GM19328 (cell line): ENCODE measurements at regions not wholly inside any gene's neighbourhood (a gene's known extent, or its start where the extent isn't known, plus 50 kb on each side); places are given as distances from the start of the nearest gene placed in this dataset.
"Not testable (repeated sequence)": the region's sequence is repeated elsewhere in the genome, so short reads cannot be mapped to it uniquely, and the experiment has no call there.

Experiments
- ATAC-seq: cut with Tn5 transposase; IDR thresholded peaks from one replicate; pipeline ENCODE4 v1.9.1; 2021; ENCODE audit warnings: mild to moderate bottlenecking, moderate library complexity; ENCODE audit not compliant: unreplicated experiment

- ATAC-seq, result no peak
Observed at GRCh38 chr10:109115179-109115578, 808.1 kb downstream of the XPNPEP1 start.

GRCh38 chr10:109114579-109114978 lies 808.7 kb downstream of the XPNPEP1 start:
- ATAC-seq, result no peak

GRCh38 chr10:109106604-109107003 lies 816.7 kb downstream of the XPNPEP1 start:
- no peak for ATAC-seq

- ATAC-seq, result no peak
Observed at GRCh38 chr10:109105725-109106124, 817.6 kb downstream of the XPNPEP1 start.

GRCh38 chr10:109104806-109105205 lies 818.5 kb downstream of the XPNPEP1 start:
- no peak for ATAC-seq

DNA sequence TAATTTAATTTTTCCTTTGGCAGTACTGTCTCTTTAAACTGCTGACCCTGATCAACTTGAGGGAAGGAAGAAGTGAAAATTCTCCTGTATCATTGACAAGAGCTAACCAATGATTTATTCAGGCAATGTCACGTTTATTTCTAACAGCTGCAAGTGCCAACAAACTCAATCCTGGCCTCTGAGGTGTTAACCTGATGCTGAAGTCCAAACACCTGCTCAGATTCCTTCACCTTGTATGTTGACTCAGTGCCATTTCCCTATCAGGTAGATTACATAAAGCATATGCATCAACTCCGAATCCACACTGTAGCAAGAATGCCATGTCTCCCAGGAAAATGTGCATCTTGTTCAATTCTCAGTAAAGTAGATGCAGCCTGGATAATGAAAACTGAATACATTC lies 820.0 kb downstream of the XPNPEP1 start:
- ATAC-seq, result no peak

- no peak for ATAC-seq
Observed at GRCh38 chr10:109089779-109090178, 833.5 kb downstream of the XPNPEP1 start.

DNA sequence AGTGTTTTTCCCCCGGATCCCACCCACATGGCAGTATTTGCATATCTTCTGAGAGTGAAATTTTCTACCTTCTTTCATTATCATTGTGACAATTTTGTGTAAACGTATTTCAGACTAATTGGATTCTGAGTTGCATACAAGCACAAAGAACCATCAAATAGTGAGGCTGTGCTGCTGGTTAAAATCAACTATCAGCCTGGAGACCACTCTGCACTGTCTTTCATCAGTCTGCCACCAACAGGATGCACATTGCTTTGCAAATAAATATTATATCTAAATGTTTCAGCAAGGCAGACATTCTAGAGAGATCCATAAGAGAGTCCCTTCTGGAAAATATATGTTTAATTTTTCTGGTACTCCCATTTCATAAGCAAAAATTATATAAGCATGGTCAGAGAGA lies 851.8 kb downstream of the XPNPEP1 start:
- no peak for ATAC-seq

GRCh38 chr10:109070492-109070891 lies 852.8 kb downstream of the XPNPEP1 start:
- ATAC-seq, result no peak

GRCh38 chr10:109067031-109067430 lies 856.3 kb downstream of the XPNPEP1 start:
- no peak for ATAC-seq

DNA sequence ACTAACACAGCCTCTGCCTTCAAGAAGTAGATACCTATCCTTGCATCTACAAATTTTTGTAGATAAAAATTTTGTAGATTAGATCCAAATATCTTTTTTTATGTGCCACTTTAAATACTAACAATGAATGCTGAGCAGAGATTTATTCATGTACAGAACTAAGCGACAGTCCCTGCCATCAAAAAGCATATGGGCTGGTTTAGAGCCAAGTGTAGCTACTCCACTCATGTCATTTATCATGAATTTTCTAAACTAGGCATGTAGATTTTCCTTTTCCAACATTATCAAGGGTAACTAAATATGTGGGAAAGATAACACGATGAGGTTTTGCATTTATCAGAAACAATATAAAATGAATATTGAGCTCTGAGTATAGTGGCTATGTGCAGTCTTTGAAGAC lies 857.5 kb downstream of the XPNPEP1 start:
- no peak for ATAC-seq

DNA sequence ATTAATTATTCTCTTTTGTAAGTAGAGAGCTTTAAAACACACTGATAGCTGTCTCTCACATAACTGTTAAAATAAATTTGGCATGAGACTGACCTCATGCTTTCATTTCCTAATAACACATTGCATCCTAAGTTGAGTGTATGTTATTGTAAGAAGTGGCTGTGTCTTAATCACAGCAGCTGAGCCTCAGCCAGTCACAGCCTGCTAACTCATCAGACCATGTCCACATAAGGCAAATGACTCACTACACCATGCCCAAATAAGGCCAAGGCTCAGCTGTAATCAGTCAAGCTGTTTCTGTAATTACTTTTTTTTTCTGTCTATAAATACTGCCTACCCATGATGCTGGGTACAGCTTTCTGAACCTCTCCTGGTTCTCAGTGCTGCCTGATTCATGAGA lies 860.9 kb downstream of the XPNPEP1 start:
- ATAC-seq, result no peak

GRCh38 chr10:109055243-109055642 lies 868.1 kb downstream of the XPNPEP1 start:
- ATAC-seq, result no peak

GRCh38 chr10:109047856-109048255 lies 875.5 kb downstream of the XPNPEP1 start:
- no peak for ATAC-seq

DNA sequence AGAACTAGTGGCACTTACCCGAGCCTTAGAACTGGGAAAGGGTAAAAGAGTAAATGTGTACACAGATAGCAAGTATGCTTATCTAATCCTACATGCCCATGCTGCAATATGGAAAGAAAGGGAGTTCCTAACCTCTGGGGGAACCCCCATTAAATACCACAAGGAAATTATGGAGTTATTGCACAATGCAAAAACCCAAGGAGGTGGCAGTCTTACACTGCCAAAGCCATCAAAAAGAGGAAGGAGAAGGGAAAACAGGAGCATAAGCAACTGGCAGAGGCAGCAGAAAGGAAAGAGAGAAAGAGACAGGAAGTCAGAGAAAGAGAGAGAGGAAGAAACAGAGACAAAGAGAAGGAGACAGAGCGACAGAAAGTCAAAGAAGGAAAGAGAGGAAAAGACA lies 876.9 kb downstream of the XPNPEP1 start:
- ATAC-seq, result not testable (repeated sequence)

GRCh38 chr10:109040622-109041021 lies 882.7 kb downstream of the XPNPEP1 start:
- no peak for ATAC-seq

- ATAC-seq, result no peak
Observed at GRCh38 chr10:109037978-109038377, 885.3 kb downstream of the XPNPEP1 start.

- ATAC-seq, result no peak
Observed at GRCh38 chr10:109030581-109031210, 892.6 kb downstream of the XPNPEP1 start.

DNA sequence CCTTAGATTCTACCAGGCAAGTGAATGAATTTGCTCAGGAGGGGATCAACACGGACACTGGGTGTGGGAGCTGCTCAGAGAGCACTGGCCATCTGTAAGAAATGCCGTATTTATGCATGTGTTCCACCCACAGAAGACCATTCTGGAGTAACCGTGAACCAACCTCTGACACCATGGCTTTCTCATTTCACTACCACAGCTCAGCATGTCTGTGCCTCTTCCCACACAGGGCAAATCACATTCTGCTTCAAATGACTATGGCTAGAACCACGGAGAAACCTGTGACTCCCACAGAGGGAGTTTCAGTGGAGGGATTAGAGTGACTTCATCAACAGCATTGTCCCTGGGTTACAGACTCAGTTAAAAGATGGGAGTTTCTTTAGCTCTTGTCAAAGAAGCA lies 893.4 kb downstream of the XPNPEP1 start:
- ATAC-seq, result peak; percentile 54

- no peak for ATAC-seq
Observed at GRCh38 chr10:109027534-109028185, 895.7 kb downstream of the XPNPEP1 start.

DNA sequence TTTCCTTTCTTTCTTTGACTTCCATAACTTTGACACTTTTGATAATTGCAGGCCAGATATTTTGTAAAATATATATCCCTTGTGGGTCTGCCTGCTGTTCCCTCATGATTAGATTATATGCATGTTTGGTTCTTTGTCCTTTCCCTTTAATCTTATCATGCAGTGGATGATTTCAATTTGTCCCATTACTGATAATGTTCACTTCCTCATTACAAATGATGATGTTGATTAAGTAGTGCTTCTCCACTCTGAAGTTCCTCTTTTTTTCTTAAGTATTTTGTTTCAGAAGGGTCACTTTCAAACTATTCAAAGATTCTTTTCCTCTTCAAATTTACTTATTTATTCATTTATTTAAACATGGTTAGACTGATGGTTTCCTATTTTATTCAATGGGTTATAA lies 898.1 kb downstream of the XPNPEP1 start:
- ATAC-seq, result no peak

GRCh38 chr10:109022417-109023049 lies 900.8 kb downstream of the XPNPEP1 start:
- no peak for ATAC-seq
